ENCODE measurements at regions not wholly inside any gene's neighbourhood (a gene's known extent, or its start where the extent isn't known, plus 50 kb on each side); places are given as distances from the start of the nearest gene placed in this dataset.
"Not testable (repeated sequence)": the region's sequence is repeated elsewhere in the genome, so short reads cannot be mapped to it uniquely, and the experiment has no call there.

DNA sequence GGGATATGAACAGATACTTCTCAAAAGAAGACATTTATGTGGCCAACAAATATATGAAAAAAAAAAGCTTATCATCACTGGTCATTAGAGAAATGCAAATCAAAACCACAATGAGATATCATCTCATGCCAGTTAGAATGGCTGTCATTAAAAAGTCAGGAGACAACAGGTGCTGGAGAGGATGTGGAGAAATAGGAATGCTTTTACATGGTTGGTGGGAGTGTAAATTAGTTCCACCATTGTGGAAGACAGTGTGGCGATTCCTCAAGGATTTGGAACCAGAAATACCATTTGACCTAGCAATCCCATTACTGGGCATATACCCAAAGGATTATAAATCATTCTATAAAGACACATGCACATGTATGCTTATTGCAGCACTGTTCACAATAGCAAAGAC is 408.5 kb downstream of the RAP2B start:
- not testable (repeated sequence) for TF ChIP-seq E2F1 (CRISPR knock-in tag; IDR thresholded peaks at IDR 0.05); ZNF416 (CRISPR knock-in tag; IDR thresholded peaks at IDR 0.05); ZBTB21 (CRISPR knock-in tag; IDR thresholded peaks at IDR 0.05; ENCODE audit: borderline replicate concordance); PRRX2 (CRISPR knock-in tag; IDR thresholded peaks at IDR 0.05); SP1 (CRISPR knock-in tag; conservative IDR thresholded peaks at IDR 0.05); NR2C2 (CRISPR knock-in tag; IDR thresholded peaks at IDR 0.05)
- TF ChIP-seq, protein P1, sequence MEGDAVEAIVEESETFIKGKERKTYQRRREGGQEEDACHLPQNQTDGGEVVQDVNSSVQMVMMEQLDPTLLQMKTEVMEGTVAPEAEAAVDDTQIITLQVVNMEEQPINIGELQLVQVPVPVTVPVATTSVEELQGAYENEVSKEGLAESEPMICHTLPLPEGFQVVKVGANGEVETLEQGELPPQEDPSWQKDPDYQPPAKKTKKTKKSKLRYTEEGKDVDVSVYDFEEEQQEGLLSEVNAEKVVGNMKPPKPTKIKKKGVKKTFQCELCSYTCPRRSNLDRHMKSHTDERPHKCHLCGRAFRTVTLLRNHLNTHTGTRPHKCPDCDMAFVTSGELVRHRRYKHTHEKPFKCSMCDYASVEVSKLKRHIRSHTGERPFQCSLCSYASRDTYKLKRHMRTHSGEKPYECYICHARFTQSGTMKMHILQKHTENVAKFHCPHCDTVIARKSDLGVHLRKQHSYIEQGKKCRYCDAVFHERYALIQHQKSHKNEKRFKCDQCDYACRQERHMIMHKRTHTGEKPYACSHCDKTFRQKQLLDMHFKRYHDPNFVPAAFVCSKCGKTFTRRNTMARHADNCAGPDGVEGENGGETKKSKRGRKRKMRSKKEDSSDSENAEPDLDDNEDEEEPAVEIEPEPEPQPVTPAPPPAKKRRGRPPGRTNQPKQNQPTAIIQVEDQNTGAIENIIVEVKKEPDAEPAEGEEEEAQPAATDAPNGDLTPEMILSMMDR (IDR thresholded peaks at IDR 0.05): not testable (repeated sequence)
- TF ChIP-seq, protein P2, sequence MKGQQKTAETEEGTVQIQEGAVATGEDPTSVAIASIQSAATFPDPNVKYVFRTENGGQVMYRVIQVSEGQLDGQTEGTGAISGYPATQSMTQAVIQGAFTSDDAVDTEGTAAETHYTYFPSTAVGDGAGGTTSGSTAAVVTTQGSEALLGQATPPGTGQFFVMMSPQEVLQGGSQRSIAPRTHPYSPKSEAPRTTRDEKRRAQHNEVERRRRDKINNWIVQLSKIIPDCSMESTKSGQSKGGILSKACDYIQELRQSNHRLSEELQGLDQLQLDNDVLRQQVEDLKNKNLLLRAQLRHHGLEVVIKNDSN (CRISPR knock-in tag; IDR thresholded peaks at IDR 0.05): not testable (repeated sequence)
- TF ChIP-seq, protein P3, sequence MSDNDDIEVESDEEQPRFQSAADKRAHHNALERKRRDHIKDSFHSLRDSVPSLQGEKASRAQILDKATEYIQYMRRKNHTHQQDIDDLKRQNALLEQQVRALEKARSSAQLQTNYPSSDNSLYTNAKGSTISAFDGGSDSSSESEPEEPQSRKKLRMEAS (CRISPR knock-in tag; IDR thresholded peaks at IDR 0.05): not testable (repeated sequence)

Measured in WTC11 (cell line).